WTC11 (cell line): ENCODE measurements at regions not wholly inside any gene's neighbourhood (a gene's known extent, or its start where the extent isn't known, plus 50 kb on each side); places are given as distances from the start of the nearest gene placed in this dataset.

Experiments used
- TEAD4 ChIP-seq: sonication (generic); formaldehyde crosslinking; IDR thresholded peaks from 2 replicates; pipeline ENCODE4 v1.8.0; 2022; ENCODE audit warnings: mild to moderate bottlenecking, missing genetic modification reagents
- TF ChIP-seq, protein P1 (sequence below): sonication (generic); formaldehyde crosslinking; IDR thresholded peaks from 2 replicates; pipeline ENCODE4 v1.8.0; 2022; ENCODE audit warnings: mild to moderate bottlenecking, missing genetic modification reagents
- TF ChIP-seq, protein P2 (sequence below): fragments of 200-600 bp; IDR thresholded peaks from 2 replicates; pipeline ENCODE4 v1.8.0; 2022; ENCODE audit warnings: antibody characterized with exemption
- TF ChIP-seq, protein P3 (sequence below): sonication (generic); formaldehyde crosslinking; IDR thresholded peaks from 2 replicates; pipeline ENCODE4 v1.8.1; 2022; ENCODE audit warnings: missing genetic modification reagents, borderline replicate concordance
- TF ChIP-seq, protein P4 (sequence below): sonication (generic); formaldehyde crosslinking; IDR thresholded peaks from 2 replicates; pipeline ENCODE4 v1.8.1; 2023; ENCODE audit warnings: mild to moderate bottlenecking, missing genetic modification reagents, moderate library complexity

GRCh38 chr9:24059651-24060050 is 233.6 kb upstream of the ELAVL2 start:
- TF ChIP-seq, protein P1, sequence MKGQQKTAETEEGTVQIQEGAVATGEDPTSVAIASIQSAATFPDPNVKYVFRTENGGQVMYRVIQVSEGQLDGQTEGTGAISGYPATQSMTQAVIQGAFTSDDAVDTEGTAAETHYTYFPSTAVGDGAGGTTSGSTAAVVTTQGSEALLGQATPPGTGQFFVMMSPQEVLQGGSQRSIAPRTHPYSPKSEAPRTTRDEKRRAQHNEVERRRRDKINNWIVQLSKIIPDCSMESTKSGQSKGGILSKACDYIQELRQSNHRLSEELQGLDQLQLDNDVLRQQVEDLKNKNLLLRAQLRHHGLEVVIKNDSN (CRISPR knock-in tag): no peak
- no peak for TF ChIP-seq TEAD4 (CRISPR knock-in tag)
- TF ChIP-seq, protein P2, sequence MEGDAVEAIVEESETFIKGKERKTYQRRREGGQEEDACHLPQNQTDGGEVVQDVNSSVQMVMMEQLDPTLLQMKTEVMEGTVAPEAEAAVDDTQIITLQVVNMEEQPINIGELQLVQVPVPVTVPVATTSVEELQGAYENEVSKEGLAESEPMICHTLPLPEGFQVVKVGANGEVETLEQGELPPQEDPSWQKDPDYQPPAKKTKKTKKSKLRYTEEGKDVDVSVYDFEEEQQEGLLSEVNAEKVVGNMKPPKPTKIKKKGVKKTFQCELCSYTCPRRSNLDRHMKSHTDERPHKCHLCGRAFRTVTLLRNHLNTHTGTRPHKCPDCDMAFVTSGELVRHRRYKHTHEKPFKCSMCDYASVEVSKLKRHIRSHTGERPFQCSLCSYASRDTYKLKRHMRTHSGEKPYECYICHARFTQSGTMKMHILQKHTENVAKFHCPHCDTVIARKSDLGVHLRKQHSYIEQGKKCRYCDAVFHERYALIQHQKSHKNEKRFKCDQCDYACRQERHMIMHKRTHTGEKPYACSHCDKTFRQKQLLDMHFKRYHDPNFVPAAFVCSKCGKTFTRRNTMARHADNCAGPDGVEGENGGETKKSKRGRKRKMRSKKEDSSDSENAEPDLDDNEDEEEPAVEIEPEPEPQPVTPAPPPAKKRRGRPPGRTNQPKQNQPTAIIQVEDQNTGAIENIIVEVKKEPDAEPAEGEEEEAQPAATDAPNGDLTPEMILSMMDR: no peak
- TF ChIP-seq, protein P3, sequence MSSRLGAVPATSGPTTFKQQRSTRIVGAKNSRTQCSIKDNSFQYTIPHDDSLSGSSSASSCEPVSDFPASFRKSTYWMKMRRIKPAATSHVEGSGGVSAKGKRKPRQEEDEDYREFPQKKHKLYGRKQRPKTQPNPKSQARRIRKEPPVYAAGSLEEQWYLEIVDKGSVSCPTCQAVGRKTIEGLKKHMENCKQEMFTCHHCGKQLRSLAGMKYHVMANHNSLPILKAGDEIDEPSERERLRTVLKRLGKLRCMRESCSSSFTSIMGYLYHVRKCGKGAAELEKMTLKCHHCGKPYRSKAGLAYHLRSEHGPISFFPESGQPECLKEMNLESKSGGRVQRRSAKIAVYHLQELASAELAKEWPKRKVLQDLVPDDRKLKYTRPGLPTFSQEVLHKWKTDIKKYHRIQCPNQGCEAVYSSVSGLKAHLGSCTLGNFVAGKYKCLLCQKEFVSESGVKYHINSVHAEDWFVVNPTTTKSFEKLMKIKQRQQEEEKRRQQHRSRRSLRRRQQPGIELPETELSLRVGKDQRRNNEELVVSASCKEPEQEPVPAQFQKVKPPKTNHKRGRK (CRISPR knock-in tag): no peak
- TF ChIP-seq, protein P4, sequence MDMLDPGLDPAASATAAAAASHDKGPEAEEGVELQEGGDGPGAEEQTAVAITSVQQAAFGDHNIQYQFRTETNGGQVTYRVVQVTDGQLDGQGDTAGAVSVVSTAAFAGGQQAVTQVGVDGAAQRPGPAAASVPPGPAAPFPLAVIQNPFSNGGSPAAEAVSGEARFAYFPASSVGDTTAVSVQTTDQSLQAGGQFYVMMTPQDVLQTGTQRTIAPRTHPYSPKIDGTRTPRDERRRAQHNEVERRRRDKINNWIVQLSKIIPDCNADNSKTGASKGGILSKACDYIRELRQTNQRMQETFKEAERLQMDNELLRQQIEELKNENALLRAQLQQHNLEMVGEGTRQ (CRISPR knock-in tag): no peak
